Mesendoderm (in vitro differentiated cells): ENCODE measurements at regions not wholly inside any gene's neighbourhood (a gene's known extent, or its start where the extent isn't known, plus 50 kb on each side); places are given as distances from the start of the nearest gene placed in this dataset.

Experiments used
- DNase-seq: peaks from one replicate; pipeline ENCODE4 v3.0.0; 2013
- H2AK5ac ChIP-seq: 2 replicates; pipeline ENCODE4 v1.6.1; 2013; ENCODE audit warnings: low read length, inconsistent platforms
- H2BK120ac ChIP-seq: 2 replicates; pipeline ENCODE4 v1.6.1; 2013; ENCODE audit warnings: low read depth, mild to moderate bottlenecking, low read length, moderate library complexity, mixed read lengths
- H2BK15ac ChIP-seq: replicated peaks from 2 replicates; pipeline ENCODE4 v1.6.1; 2013; ENCODE audit warnings: low read depth, mild to moderate bottlenecking, moderate library complexity
- H2BK5ac ChIP-seq: 2 replicates; pipeline ENCODE4 v1.6.1; 2013; ENCODE audit warnings: low read length, inconsistent platforms
- H3K18ac ChIP-seq: 2 replicates; pipeline ENCODE4 v1.6.1; 2013; ENCODE audit warnings: mild to moderate bottlenecking, low read length, mixed read lengths
- H3K23ac ChIP-seq: one replicate; pipeline ENCODE4 v1.6.1; 2013; ENCODE audit warnings: low read length
- H3K27ac ChIP-seq: 2 replicates; pipeline ENCODE4 v1.5.1; 2013; ENCODE audit warnings: low read depth, mild to moderate bottlenecking, inconsistent platforms, low read length, moderate library complexity
- H3K27me3 ChIP-seq: 2 replicates; pipeline ENCODE4 v1.6.1; 2013; ENCODE audit warnings: low read length, control low read depth, mild to moderate bottlenecking, inconsistent platforms; ENCODE audit not compliant: insufficient read depth, poor library complexity
- H3K36me3 ChIP-seq: 2 replicates; pipeline ENCODE4 v1.6.1; 2013; ENCODE audit warnings: low read length, inconsistent platforms; ENCODE audit not compliant: control insufficient read depth, insufficient read depth
- H3K4ac ChIP-seq: one replicate; pipeline ENCODE4 v1.6.1; 2013; ENCODE audit warnings: low read depth, mild to moderate bottlenecking, low read length, moderate library complexity
- H3K4me1 ChIP-seq: 2 replicates; pipeline ENCODE4 v1.6.1; 2013; ENCODE audit warnings: low read depth, low read length, inconsistent platforms; ENCODE audit not compliant: control insufficient read depth
- H3K4me2 ChIP-seq: 2 replicates; pipeline ENCODE4 v1.6.1; 2013; ENCODE audit warnings: low read length
- H3K4me3 ChIP-seq: 2 replicates; pipeline ENCODE4 v1.5.1; 2013; ENCODE audit warnings: mild to moderate bottlenecking, low read length
- H3K56ac ChIP-seq: one replicate; pipeline ENCODE4 v1.6.1; 2013; ENCODE audit warnings: low read length
- H3K79me1 ChIP-seq: 2 replicates; pipeline ENCODE4 v1.6.1; 2013; ENCODE audit warnings: low read length, inconsistent platforms
- H3K79me2 ChIP-seq: 2 replicates; pipeline ENCODE4 v1.6.1; 2013; ENCODE audit warnings: mild to moderate bottlenecking, low read length; ENCODE audit not compliant: control insufficient read depth, insufficient read depth
- H3K9ac ChIP-seq: 2 replicates; pipeline ENCODE4 v1.6.1; 2013; ENCODE audit warnings: low read length, inconsistent platforms
- H4K5ac ChIP-seq: one replicate; pipeline ENCODE4 v1.6.1; 2013; ENCODE audit warnings: low read length
- H4K8ac ChIP-seq: one replicate; pipeline ENCODE4 v1.6.1; 2013; ENCODE audit warnings: low read depth, mild to moderate bottlenecking, control low read depth, low read length, moderate library complexity
- WGBS: extraction: QIAGEN DNeasy Blood & Tissue Kit; methylation state at CpG from one replicate; pipeline ENCODE4 v1.1.7; 2013; ENCODE audit warnings: low lambda C conversion rate, missing lambda C conversion rate; ENCODE audit not compliant: insufficient coverage; ENCODE audit errors: extremely low coverage; 5-methylcytosine and 5-hydroxymethylcytosine counted together

GRCh38 chr22:48823941-48824340 lies 1003.7 kb downstream of the BRD1 start:
- no CpG with 5 or more reads among the region's 12 CpGs for WGBS
- Histone ChIP-seq H3K27me3 (no peaks in the 10 kb centered on the region), H3K56ac (no peak overlapping the region)

GRCh38 chr22:48822278-48823233 lies 1005.1 kb downstream of the BRD1 start:
- Histone ChIP-seq H2BK15ac (no peak overlapping the region), H4K5ac (no peak overlapping the region), H3K27ac (no peak overlapping the region), H3K79me1 (no peaks in the 10 kb centered on the region), H3K4ac (no peak overlapping the region), H3K56ac (no peak overlapping the region), H2BK5ac (no peak overlapping the region), H3K4me2 (no peak overlapping the region), H2BK120ac (no peak overlapping the region), H3K23ac (no peak overlapping the region), H3K9ac (no peak overlapping the region), H3K36me3 (no peaks in the 10 kb centered on the region), H4K8ac (no peak overlapping the region), H2AK5ac (no peak overlapping the region), H3K18ac (no peak overlapping the region), H3K27me3 (no peaks in the 10 kb centered on the region), H3K4me1 (no peaks in the 10 kb centered on the region), H3K79me2 (no peaks in the 10 kb centered on the region), H3K4me3 (no peak overlapping the region)
- no peak for DNase-seq
- no CpG with 5 or more reads among the region's 19 CpGs for WGBS

More at GRCh38 chr22:48823941-48824340, 1003.7 kb downstream of the BRD1 start:
- H3K27ac ChIP-seq = no peak overlapping the region
- no peak overlapping the region for H3K4me2 ChIP-seq
- no peak overlapping the region for H2BK15ac ChIP-seq
- H3K4me3 ChIP-seq = no peak overlapping the region
- no peak overlapping the region for H2BK5ac ChIP-seq
- H3K4ac ChIP-seq = no peak overlapping the region
- no peaks in the 10 kb centered on the region for H3K79me1 ChIP-seq
- no peak overlapping the region for H3K9ac ChIP-seq
- no peaks in the 10 kb centered on the region for H3K36me3 ChIP-seq
- H3K79me2 ChIP-seq = no peaks in the 10 kb centered on the region
- no peak for DNase-seq
- no peak overlapping the region for H3K18ac ChIP-seq
- H2BK120ac ChIP-seq = no peak overlapping the region
- no peaks in the 10 kb centered on the region for H3K4me1 ChIP-seq
- no peak overlapping the region for H3K23ac ChIP-seq
- H2AK5ac ChIP-seq = no peak overlapping the region
- H4K8ac ChIP-seq = no peak overlapping the region
- H4K5ac ChIP-seq = no peak overlapping the region

- Histone ChIP-seq H2AK5ac (no peak overlapping the region), H3K79me1 (no peaks in the 10 kb centered on the region), H3K4me3 (no peak overlapping the region), H2BK5ac (no peak overlapping the region), H3K4me2 (no peak overlapping the region), H3K56ac (no peak overlapping the region), H3K27ac (no peak overlapping the region), H3K23ac (no peak overlapping the region), H4K8ac (no peak overlapping the region), H3K36me3 (no peaks in the 10 kb centered on the region), H3K79me2 (no peaks in the 10 kb centered on the region), H2BK15ac (no peak overlapping the region), H3K27me3 (no peaks in the 10 kb centered on the region), H3K9ac (no peak overlapping the region), H3K4ac (no peak overlapping the region), H4K5ac (no peak overlapping the region), H3K4me1 (no peaks in the 10 kb centered on the region), H2BK120ac (no peak overlapping the region), H3K18ac (no peak overlapping the region)
- no CpG with 5 or more reads among the region's 10 CpGs for WGBS
- no peak for DNase-seq
These were observed 1005.9 kb downstream of the BRD1 start for GRCh38 chr22:48821727-48822126.

GRCh38 chr22:48821346-48821690 lies 1006.4 kb downstream of the BRD1 start:
- Histone ChIP-seq H2BK15ac (no peak overlapping the region), H3K36me3 (no peaks in the 10 kb centered on the region), H3K27ac (no peak overlapping the region), H3K4me3 (no peak overlapping the region), H2AK5ac (no peak overlapping the region), H3K56ac (no peak overlapping the region), H3K27me3 (no peaks in the 10 kb centered on the region), H2BK120ac (no peak overlapping the region), H3K23ac (no peak overlapping the region), H4K8ac (no peak overlapping the region), H2BK5ac (no peak overlapping the region), H3K79me2 (no peaks in the 10 kb centered on the region), H3K4me1 (no peaks in the 10 kb centered on the region), H3K18ac (no peak overlapping the region), H3K9ac (no peak overlapping the region), H3K79me1 (no peaks in the 10 kb centered on the region), H4K5ac (no peak overlapping the region), H3K4me2 (no peak overlapping the region), H3K4ac (no peak overlapping the region)
- DNase-seq = no peak
- no CpG with 5 or more reads among the region's 10 CpGs for WGBS

GRCh38 chr22:48820481-48821345 lies 1007.0 kb downstream of the BRD1 start:
- no peaks in the 10 kb centered on the region for H3K27me3 ChIP-seq
- no peak for DNase-seq
- no CpG with 5 or more reads among the region's 27 CpGs for WGBS
- H2AK5ac ChIP-seq = no peak overlapping the region
- no peak overlapping the region for H3K4ac ChIP-seq
- H3K79me1 ChIP-seq = no peaks in the 10 kb centered on the region
- H2BK5ac ChIP-seq = no peak overlapping the region
- no peaks in the 10 kb centered on the region for H3K79me2 ChIP-seq
- no peak overlapping the region for H3K23ac ChIP-seq
- H2BK120ac ChIP-seq = no peak overlapping the region
- no peak overlapping the region for H3K4me3 ChIP-seq
- H3K9ac ChIP-seq = no peak overlapping the region
- H2BK15ac ChIP-seq = no peak overlapping the region
- no peak overlapping the region for H3K4me2 ChIP-seq
- no peak overlapping the region for H3K18ac ChIP-seq
- H3K27ac ChIP-seq = no peak overlapping the region
- no peak overlapping the region for H4K8ac ChIP-seq
- H3K36me3 ChIP-seq = no peaks in the 10 kb centered on the region
- no peak overlapping the region for H4K5ac ChIP-seq
- no peaks in the 10 kb centered on the region for H3K4me1 ChIP-seq
- no peak overlapping the region for H3K56ac ChIP-seq
